GM23338 (cell line): ENCODE measurements at regions not wholly inside any gene's neighbourhood (a gene's known extent, or its start where the extent isn't known, plus 50 kb on each side); places are given as distances from the start of the nearest gene placed in this dataset.

ENCODE experiments used
- ATAC-seq: fragments of 200-7000 bp; cut with Tn5 transposase; 3 replicates; pipeline ENCODE4 v1.9.1; 2020
- DNase-seq: peaks from one replicate; pipeline ENCODE4 v3.0.0-alpha.2; 2015; ENCODE audit warnings: low spot score
- H2AFZ ChIP-seq: fragments of 200-600 bp; sonication (generic); 2 replicates; pipeline ENCODE4 v1.8.0; 2016; ENCODE audit warnings: antibody characterized with exemption, mild to moderate bottlenecking, moderate library complexity
- H3F3A ChIP-seq: fragments of 200-600 bp; sonication (generic); replicated peaks from 2 replicates; pipeline ENCODE4 v1.8.0; 2017; ENCODE audit warnings: antibody characterized with exemption, mixed run types, low read depth
- H3K27ac ChIP-seq: fragments of 200-600 bp; sonication (generic); 2 replicates; pipeline ENCODE4 v1.6.1; 2016; ENCODE audit warnings: low read depth
- H3K27me3 ChIP-seq: fragments of 200-600 bp; sonication (generic); 2 replicates; pipeline ENCODE4 v1.8.0; 2016; ENCODE audit warnings: mild to moderate bottlenecking, mixed run types, moderate library complexity; ENCODE audit not compliant: insufficient read depth
- H3K36me3 ChIP-seq: fragments of 200-600 bp; sonication (generic); 2 replicates; pipeline ENCODE4 v1.8.0; 2016; ENCODE audit warnings: mild to moderate bottlenecking; ENCODE audit not compliant: insufficient read depth
- H3K4me1 ChIP-seq: fragments of 200-600 bp; sonication (generic); 2 replicates; pipeline ENCODE4 v1.8.0; 2016; ENCODE audit warnings: mild to moderate bottlenecking, moderate library complexity; ENCODE audit not compliant: insufficient read depth
- H3K4me2 ChIP-seq: fragments of 200-600 bp; sonication (generic); 2 replicates; pipeline ENCODE4 v1.7.1; 2017; ENCODE audit warnings: mixed run types
- H3K4me3 ChIP-seq: fragments of 200-600 bp; sonication (generic); 2 replicates; pipeline ENCODE4 v1.6.1; 2016; ENCODE audit warnings: mixed run types
- H3K79me2 ChIP-seq: fragments of 200-600 bp; sonication (generic); replicated peaks from 2 replicates; pipeline ENCODE4 v1.8.0; 2017; ENCODE audit warnings: mild to moderate bottlenecking; ENCODE audit not compliant: insufficient read depth
- H3K9me2 ChIP-seq: fragments of 200-600 bp; sonication (generic); 2 replicates; pipeline ENCODE4 v1.8.0; 2017; ENCODE audit not compliant: insufficient read depth
- H4K20me1 ChIP-seq: fragments of 200-600 bp; sonication (generic); replicated peaks from 2 replicates; pipeline ENCODE4 v1.8.0; 2017; ENCODE audit warnings: mild to moderate bottlenecking; ENCODE audit not compliant: insufficient read depth
- H3K27ac Mint-ChIP-seq: 2 replicates; pipeline ENCODE4 v1.8.0; 2020; ENCODE audit warnings: inconsistent platforms, mild to moderate bottlenecking, moderate library complexity, mixed read lengths
- H3K27me3 Mint-ChIP-seq: 3 replicates; pipeline ENCODE4 v1.8.0; 2022; ENCODE audit warnings: low read depth, mild to moderate bottlenecking, moderate library complexity, mixed read lengths, inconsistent platforms; ENCODE audit not compliant: insufficient read depth, poor library complexity
- H3K36me3 Mint-ChIP-seq: 3 replicates; pipeline ENCODE4 v1.8.0; 2021; ENCODE audit warnings: low read depth, mild to moderate bottlenecking, inconsistent platforms, moderate library complexity, mixed read lengths
- H3K4me1 Mint-ChIP-seq: 3 replicates; pipeline ENCODE4 v1.8.0; 2020; ENCODE audit warnings: mild to moderate bottlenecking, inconsistent platforms, mixed read lengths
- H3K4me3 Mint-ChIP-seq: 3 replicates; pipeline ENCODE4 v1.8.0; 2021; ENCODE audit warnings: moderate library complexity, mild to moderate bottlenecking, inconsistent platforms, mixed read lengths
- H3K9me3 Mint-ChIP-seq: 3 replicates; pipeline ENCODE4 v1.8.0; 2020; ENCODE audit warnings: moderate library complexity, mild to moderate bottlenecking, inconsistent platforms, mixed read lengths
- CREB1 ChIP-seq: fragments of 250-450 bp; sonication (Bioruptor Pico); IDR thresholded peaks from 2 replicates; pipeline ENCODE4 v1.5.0; 2020; ENCODE audit warnings: low read depth, mild to moderate bottlenecking, moderate library complexity
- ETS1 ChIP-seq: IDR thresholded peaks from 2 replicates; pipeline ENCODE4 v1.6.1; 2016; ENCODE audit warnings: antibody characterized with exemption
- EZH2 ChIP-seq: fragments of 200-600 bp; sonication (generic); IDR thresholded peaks from one replicate; pipeline ENCODE4 v1.8.0; 2017; ENCODE audit warnings: antibody characterized with exemption, mild to moderate bottlenecking, low read depth; ENCODE audit not compliant: unreplicated experiment
- EZH2phosphoT487 ChIP-seq: fragments of 200-600 bp; sonication (generic); IDR thresholded peaks from one replicate; pipeline ENCODE4 v1.8.1; 2018; ENCODE audit warnings: antibody characterized with exemption; ENCODE audit not compliant: unreplicated experiment
- NANOG ChIP-seq: IDR thresholded peaks from 2 replicates; pipeline ENCODE4 v1.6.1; 2016; ENCODE audit warnings: antibody characterized with exemption, borderline replicate concordance
- POLR2AphosphoS5 ChIP-seq: IDR thresholded peaks from 2 replicates; pipeline ENCODE4 v1.6.1; 2016; ENCODE audit warnings: antibody characterized with exemption, low read depth
- REST ChIP-seq: IDR thresholded peaks from one replicate; pipeline ENCODE4 v1.6.1; 2018; ENCODE audit warnings: antibody characterized with exemption; ENCODE audit not compliant: unreplicated experiment
- STAT1 ChIP-seq: IDR thresholded peaks from one replicate; pipeline ENCODE4 v1.6.1; 2016; ENCODE audit warnings: antibody characterized with exemption; ENCODE audit not compliant: unreplicated experiment
- ZNF331 ChIP-seq: fragments of 250-450 bp; sonication (Bioruptor Pico); IDR thresholded peaks from 2 replicates; pipeline ENCODE4 v1.5.0; 2020; ENCODE audit warnings: low read depth, mild to moderate bottlenecking, moderate library complexity
- TF ChIP-seq, protein P1 (sequence below), 2 experiments: fragments of 200-600 bp in 1 of 2; sonication (generic) in 1 of 2; conservative IDR thresholded peaks; 2 replicates each; pipeline versions ENCODE4 v1.5.1 to v1.6.1; 2016 to 2017; ENCODE audit warnings: antibody characterized with exemption in 2 of 2, low read depth in 2 of 2, mild to moderate bottlenecking in 2 of 2, moderate library complexity in 1 of 2

- no peaks in the 10 kb centered on the region for H3F3A ChIP-seq
- peaks cover 7% of the 10 kb centered on the region; the same call in 1 of the 2 replicates for H3K9me2 ChIP-seq
- no peaks in the 10 kb centered on the region for H3K36me3 ChIP-seq
- peaks cover 12% of the 10 kb centered on the region for H3K4me1 ChIP-seq
- ATAC-seq: no peak
- peaks cover 12% of the 10 kb centered on the region for H3K27me3 Mint-ChIP-seq
- no peak overlapping the region for H3K27ac ChIP-seq
- TF ChIP-seq STAT1: no peak
- TF ChIP-seq REST: no peak
- TF ChIP-seq POLR2AphosphoS5: no peak
- no peak for TF ChIP-seq NANOG
- no peak for TF ChIP-seq ZNF331 (CRISPR knock-in tag)
- no peak for TF ChIP-seq ETS1
- TF ChIP-seq, protein P1, sequence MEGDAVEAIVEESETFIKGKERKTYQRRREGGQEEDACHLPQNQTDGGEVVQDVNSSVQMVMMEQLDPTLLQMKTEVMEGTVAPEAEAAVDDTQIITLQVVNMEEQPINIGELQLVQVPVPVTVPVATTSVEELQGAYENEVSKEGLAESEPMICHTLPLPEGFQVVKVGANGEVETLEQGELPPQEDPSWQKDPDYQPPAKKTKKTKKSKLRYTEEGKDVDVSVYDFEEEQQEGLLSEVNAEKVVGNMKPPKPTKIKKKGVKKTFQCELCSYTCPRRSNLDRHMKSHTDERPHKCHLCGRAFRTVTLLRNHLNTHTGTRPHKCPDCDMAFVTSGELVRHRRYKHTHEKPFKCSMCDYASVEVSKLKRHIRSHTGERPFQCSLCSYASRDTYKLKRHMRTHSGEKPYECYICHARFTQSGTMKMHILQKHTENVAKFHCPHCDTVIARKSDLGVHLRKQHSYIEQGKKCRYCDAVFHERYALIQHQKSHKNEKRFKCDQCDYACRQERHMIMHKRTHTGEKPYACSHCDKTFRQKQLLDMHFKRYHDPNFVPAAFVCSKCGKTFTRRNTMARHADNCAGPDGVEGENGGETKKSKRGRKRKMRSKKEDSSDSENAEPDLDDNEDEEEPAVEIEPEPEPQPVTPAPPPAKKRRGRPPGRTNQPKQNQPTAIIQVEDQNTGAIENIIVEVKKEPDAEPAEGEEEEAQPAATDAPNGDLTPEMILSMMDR (conservative IDR thresholded peaks at IDR 0.05; ENCODE audit: low read depth in 2 of 2): no peak
- no peak for TF ChIP-seq EZH2
- TF ChIP-seq EZH2phosphoT487: no peak
- H3K79me2 ChIP-seq: no peaks in the 10 kb centered on the region
- H3K4me1 Mint-ChIP-seq: peaks cover 16% of the 10 kb centered on the region
- H3K4me3 Mint-ChIP-seq: no peak overlapping the region
- H3K4me3 ChIP-seq: no peak overlapping the region
- H3K9me3 Mint-ChIP-seq: peaks cover under 1% of the 10 kb centered on the region; the same call in 1 of the 3 replicates
- DNase-seq: no peak
- H3K27me3 ChIP-seq: no peaks in the 10 kb centered on the region
- H3K4me2 ChIP-seq: no peak overlapping the region
- no peak overlapping the region for H2AFZ ChIP-seq
- H3K36me3 Mint-ChIP-seq: no peaks in the 10 kb centered on the region
- H4K20me1 ChIP-seq: no peaks in the 10 kb centered on the region
- no peak overlapping the region for H3K27ac Mint-ChIP-seq
Measured at GRCh38 chr22:27197052-27197451, 539.7 kb downstream of the MIAT start.

DNA sequence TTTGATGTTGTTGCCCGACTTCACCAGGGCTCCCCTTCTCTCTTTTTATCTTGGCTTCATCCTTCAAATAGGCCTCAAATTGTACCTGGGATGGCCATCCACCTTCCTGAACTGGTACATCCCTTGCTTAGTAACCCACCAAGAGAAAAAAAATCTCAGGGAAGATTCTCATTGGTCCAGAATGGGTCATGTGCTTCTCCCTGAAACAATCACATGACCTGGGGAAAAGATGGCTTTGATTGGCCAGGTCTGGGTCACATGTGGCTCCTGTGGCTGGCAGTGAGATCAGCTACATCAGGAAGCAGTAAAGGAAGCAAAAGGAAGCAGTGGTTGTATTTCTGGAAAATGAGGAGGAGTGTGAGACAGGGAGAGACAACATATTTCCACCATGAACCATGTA is 540.2 kb downstream of the MIAT start:
- no peaks in the 10 kb centered on the region for H3F3A ChIP-seq
- H3K4me2 ChIP-seq: no peak overlapping the region
- H2AFZ ChIP-seq: no peak overlapping the region
- Mint-ChIP-seq H3K4me1 (peaks cover 21% of the 10 kb centered on the region), H3K27ac (no peak overlapping the region), H3K27me3 (peaks cover 12% of the 10 kb centered on the region), H3K9me3 (no peaks in the 10 kb centered on the region), H3K36me3 (no peaks in the 10 kb centered on the region), H3K4me3 (no peak overlapping the region)
- no peaks in the 10 kb centered on the region for H3K79me2 ChIP-seq
- no peak for DNase-seq
- H3K4me1 ChIP-seq: peaks cover 17% of the 10 kb centered on the region
- no peaks in the 10 kb centered on the region for H4K20me1 ChIP-seq
- no peaks in the 10 kb centered on the region for H3K27me3 ChIP-seq
- H3K36me3 ChIP-seq: no peaks in the 10 kb centered on the region
- H3K4me3 ChIP-seq: no peak overlapping the region
- H3K9me2 ChIP-seq: peaks cover 7% of the 10 kb centered on the region; the same call in 1 of the 2 replicates
- no peak for ATAC-seq
- H3K27ac ChIP-seq: no peak overlapping the region
- no peak for TF ChIP-seq ZNF331 (CRISPR knock-in tag)
- no peak for TF ChIP-seq CREB1 (CRISPR knock-in tag)
- TF ChIP-seq EZH2: no peak
